GM19043 (cell line): ENCODE measurements at regions not wholly inside any gene's neighbourhood (a gene's known extent, or its start where the extent isn't known, plus 50 kb on each side); places are given as distances from the start of the nearest gene placed in this dataset.
"Not testable (repeated sequence)": the region's sequence is repeated elsewhere in the genome, so short reads cannot be mapped to it uniquely, and the experiment has no call there.

Experiments
- ATAC-seq: cut with Tn5 transposase; IDR thresholded peaks from one replicate; pipeline ENCODE4 v1.9.1; 2021; ENCODE audit warnings: low read depth; ENCODE audit not compliant: unreplicated experiment

GRCh38 chr10:8172604-8173003, 118.1 kb downstream of the GATA3 start:
- ATAC-seq, result no peak

DNA sequence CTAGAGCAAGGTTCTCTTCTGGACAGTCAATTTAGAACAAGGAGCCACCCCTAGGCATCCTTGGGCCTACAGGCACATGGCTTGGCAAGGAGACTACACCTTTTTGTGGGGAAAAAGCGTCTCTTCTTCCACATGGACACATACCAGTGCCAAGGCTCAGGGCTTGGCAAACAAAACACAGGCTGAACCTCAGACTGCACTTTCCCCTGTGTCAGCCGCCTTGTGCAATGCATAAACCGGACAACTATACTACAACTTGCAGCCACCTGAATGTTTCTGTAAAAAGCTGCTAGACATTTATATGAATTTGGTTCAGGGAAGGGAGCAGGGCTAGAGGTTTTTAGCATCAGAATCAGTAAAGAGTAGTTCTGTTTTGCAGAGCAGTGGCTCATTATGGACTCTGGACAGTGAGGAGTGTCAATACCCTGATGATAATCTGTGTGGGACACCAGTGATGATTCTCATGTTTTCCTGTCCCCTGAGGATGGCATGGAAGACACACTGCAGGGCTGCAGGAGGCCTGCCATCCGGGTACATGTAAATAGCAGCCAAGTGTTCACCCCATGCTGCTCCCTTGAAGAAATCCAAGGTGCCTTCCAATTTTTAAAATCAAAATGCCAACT, 118.9 kb downstream of the GATA3 start:
- ATAC-seq, result no peak

- ATAC-seq, result no peak
Measured at GRCh38 chr10:8173866-8174243, 119.4 kb downstream of the GATA3 start.

DNA sequence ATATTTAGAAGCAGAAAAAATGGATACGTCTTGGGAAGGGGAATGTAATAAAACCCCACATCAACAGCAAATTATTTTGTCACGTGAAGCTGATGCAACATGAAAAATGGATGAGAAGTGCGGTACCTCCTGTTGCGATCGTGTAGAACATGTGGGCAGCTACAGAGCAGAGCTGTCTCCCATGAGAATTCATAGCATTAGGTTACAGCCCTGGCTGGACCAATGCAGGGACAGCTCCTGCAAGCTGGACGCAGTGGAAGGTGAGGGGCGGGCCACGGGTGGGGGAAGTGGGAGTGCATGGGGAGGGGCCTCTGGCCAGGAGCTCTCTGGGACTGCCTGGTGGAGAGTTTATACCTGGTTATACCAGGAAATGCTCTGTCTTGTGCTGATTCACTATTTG, 120.3 kb downstream of the GATA3 start:
- ATAC-seq, result no peak

GRCh38 chr10:8177526-8177925, 123.0 kb downstream of the GATA3 start:
- ATAC-seq, result not testable (repeated sequence)

- not testable (repeated sequence) for ATAC-seq
Measured at GRCh38 chr10:8179773-8180172, 125.3 kb downstream of the GATA3 start.

DNA sequence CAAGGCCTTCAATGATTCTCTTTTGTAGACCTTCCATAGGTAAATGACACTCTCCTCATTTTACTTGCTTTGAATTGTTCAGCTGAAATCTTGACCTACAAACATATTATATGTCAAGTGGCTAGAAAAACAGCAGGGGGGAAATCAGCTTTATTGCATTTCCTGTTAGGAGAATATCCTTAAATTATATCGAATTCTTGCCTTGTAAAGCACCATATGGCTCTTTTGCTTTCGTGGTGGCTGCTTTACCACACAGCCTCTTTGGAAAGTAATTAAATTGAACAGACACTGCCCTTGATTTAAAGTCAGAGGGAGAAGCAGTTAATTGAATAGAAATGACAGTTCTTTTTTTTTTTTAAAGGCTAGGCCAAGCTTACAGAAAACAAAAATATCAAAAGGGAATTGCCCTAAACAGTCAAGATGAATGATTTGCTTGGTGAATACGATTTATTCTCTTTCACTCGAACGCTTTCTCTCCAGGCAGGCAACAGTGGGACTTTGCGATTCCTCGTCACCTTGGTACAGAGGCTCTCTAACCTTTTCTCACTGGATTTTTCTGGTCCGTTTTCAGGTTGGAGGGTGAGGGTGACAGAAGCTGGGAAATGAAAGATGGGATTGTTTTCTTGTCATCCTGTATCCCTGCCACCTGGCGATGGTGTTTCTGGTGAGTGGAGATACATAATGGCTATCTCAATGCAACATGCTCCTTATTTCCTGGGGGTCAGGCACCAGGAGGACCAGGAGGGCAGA, 126.0 kb downstream of the GATA3 start:
- ATAC-seq, result no peak

DNA sequence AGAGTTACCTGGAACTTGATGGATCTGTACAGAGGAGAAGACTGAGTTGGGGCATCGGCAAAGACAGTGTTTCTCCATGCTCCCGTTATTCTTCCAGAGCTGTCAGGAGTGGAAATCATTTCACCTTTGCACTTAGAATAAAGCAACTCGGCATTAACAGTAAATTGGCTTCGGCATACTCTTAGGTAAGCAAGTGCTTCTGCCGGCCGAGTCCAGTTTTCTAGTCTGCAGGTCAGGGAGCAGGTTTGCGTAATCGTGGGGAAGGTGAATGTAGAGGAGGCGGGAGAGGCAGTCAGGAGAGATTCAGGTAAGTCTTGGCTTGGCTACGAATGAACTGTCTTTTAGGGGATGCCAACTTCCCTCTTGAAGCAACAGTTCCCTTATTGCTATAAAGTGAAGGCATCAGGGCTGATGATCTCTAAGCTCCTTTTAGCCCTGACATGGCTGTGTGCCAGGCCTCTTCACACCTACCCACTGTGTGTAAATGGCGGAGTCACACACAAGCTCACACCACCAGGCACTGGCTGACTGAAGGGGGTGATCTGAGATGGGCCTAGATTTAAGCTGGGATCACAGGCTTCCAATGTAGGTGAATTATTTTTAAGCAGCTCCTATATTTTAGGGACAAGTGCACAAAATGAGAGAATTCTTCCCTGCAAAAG, 127.1 kb downstream of the GATA3 start:
- ATAC-seq, result no peak

DNA sequence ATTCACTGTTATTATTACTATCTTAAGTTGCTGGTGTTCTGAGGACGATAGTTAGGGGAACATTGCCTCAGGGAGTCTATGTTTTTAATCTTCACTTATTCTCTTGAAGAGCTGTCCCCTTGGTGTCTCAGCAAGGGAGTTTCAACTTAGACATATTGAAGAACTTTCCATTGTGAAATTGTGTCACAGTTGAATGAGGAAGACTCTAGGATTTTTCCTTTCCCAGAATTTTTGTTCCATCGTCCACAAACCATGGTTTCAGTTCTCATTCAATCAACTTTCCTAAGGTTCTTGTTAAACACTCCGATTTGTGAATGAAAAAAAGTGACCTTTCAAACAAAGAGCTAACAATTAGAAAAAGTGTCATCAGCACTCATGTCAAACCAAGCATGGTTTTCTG, 128.3 kb downstream of the GATA3 start:
- no peak for ATAC-seq

- no peak for ATAC-seq
Measured at GRCh38 chr10:8183241-8183704, 128.8 kb downstream of the GATA3 start.

DNA sequence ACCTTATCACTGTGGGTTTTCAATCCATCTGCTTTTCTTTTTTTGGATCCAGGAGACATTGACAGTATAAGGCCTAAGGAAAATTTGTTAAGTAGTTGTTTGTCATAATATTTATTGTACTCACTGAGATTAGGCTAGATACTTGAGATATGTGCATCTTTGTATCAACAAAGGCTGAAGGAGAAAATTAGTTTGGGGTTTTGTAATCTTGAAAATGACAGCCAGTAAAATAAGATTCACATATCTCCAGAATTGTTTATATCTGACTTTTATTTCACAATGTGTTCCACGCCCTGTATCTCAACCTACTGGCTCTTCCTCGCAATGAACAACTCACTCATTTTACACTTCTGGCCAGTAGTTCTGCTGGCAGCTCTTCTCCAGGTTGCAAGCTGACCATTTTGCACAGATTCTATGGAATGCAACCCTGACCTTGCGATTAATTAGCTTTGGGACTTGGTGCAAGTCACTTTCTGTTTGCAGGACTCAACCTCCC, 132.7 kb downstream of the GATA3 start:
- no peak for ATAC-seq

DNA sequence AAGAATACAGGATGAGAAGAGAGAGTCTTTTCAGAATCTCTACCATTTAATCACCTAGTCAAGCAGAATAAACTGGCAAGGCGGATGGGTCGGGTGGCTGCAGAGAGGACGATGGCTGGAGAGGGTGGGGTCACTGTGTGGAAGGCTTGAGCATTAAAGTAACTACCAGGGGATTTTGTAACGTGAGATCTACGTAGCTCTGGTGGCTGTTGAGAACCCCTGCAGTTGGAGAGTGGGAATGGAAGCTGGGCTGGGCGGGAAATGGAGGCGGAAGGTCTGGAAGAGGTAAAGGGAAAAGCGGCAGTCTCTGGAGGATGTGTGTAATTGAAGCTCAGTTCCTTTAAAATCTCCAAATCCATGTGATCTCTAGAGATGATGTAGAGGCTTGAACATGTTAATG, 135.0 kb downstream of the GATA3 start:
- no peak for ATAC-seq

DNA sequence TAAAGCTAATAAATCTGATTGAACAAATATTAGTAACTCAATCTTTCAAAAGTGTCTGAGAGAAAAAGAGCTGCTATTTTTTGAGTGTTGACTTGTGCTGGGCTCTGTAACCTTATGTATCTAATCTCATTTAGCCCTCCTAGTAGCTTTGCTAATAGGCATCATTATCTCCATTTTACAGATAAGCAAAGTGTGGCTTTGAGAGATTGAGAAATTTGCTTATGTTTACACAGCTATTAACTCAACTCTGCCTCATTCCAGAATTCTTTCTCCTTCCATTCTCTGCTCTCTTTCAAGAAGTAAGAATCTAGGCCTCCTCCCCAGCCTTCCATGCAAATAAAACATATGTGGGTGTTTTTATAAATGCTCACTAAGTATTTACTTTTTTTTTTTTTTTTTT, 137.8 kb downstream of the GATA3 start:
- no peak for ATAC-seq

DNA sequence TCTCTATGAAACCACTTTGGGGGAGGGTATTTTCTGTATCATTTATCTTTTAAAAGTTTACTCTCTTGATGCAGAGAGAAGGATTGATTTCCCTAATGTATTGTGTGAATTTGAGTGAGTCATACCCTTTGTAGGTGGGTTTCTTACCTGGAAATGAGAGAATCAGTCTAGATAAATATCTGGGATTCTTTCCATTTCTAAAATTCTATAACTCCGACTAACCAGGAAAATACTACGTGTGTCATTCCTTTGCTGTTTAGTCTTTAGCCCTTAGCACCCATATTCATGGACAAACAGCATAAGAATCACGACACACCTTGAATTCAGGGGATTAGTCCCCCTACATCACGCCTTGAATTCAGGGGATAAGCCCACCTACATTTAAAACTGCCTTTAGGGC, 139.1 kb downstream of the GATA3 start:
- ATAC-seq, result no peak

DNA sequence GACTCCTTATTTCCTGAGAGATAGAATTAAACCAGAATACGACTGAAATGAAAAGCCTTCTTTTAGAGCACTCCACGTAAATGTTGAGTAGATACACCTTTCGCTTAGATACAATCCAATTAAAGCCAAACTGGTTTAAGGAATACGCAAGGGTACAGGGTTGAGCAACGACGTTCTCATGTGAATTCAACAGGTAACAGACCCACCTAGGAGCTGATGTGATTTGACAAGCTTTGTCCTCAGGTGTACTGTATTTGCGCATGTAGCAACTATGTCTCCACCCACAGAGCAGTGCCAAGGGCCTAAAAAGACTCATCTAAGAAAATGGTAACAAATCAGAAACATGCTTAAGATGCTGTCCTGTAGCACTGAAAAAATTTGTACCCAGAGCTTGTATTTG, 139.6 kb downstream of the GATA3 start:
- ATAC-seq, result no peak

GRCh38 chr10:8206882-8207281, 152.4 kb downstream of the GATA3 start:
- ATAC-seq, result no peak

DNA sequence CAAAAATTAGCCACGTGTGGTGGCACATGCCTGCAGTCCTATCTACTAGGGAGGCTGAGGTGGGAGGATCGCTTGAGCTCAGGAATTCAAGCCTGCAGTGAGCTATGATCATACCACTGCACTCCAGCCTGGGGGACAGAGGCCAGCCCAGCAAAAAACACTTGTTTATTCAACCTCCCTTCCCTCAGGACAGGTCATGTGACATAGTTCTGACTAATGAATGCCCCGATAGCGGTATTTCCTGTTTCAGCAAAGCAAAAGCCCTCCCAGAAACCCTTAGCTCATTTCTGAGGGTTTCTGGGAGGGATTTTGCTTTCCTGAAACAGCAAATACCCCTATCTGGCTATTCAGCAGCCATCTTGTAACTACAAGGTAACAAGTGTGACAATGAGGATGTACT, 157.1 kb downstream of the GATA3 start:
- ATAC-seq, result no peak

DNA sequence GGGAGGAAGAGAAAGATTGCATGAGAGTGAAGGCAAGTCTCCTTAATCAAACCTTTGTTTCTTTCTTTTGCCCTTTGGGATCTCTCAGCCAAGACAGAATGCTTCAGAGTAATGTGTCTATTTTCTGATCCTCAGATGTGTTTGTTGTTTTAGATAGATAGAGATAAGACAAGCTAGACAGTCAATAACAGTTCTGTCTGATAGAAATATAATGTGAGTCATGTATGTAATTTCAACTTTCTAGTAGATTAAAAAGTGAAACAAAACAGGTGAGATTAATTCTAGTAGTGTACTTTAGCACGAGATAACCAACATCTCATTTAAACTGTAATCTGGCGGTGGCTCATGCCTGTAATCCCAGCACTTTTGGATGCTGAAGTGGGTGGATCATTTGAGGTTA, 159.2 kb downstream of the GATA3 start:
- ATAC-seq, result no peak

- ATAC-seq, result no peak
Measured at GRCh38 chr10:8214587-8214986, 160.1 kb downstream of the GATA3 start.

DNA sequence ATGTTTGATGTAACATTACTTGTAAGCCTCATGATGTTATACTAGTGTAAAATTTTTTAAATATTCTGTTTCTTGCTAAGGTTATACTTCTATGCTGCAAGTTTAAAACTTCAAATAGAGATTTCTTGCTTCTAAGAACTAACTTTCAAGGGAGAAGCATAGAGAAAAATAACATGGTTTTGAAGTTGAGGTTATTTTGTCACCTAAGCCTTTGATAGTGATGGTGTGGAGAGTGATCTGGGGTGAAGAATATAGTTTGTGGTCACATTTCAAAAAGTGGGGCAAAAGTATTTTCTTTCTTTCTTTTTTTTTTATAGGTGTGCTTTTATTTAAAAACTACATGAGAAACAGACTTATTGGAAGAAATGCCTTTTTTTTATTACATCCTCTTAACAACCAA, 162.4 kb downstream of the GATA3 start:
- no peak for ATAC-seq

- no peak for ATAC-seq
Measured at GRCh38 chr10:8221451-8221850, 167.0 kb downstream of the GATA3 start.

- ATAC-seq, result no peak
Measured at GRCh38 chr10:8224591-8224990, 170.1 kb downstream of the GATA3 start.
